ENCODE measurements at regions not wholly inside any gene's neighbourhood (a gene's known extent, or its start where the extent isn't known, plus 50 kb on each side); places are given as distances from the start of the nearest gene placed in this dataset.

DNA sequence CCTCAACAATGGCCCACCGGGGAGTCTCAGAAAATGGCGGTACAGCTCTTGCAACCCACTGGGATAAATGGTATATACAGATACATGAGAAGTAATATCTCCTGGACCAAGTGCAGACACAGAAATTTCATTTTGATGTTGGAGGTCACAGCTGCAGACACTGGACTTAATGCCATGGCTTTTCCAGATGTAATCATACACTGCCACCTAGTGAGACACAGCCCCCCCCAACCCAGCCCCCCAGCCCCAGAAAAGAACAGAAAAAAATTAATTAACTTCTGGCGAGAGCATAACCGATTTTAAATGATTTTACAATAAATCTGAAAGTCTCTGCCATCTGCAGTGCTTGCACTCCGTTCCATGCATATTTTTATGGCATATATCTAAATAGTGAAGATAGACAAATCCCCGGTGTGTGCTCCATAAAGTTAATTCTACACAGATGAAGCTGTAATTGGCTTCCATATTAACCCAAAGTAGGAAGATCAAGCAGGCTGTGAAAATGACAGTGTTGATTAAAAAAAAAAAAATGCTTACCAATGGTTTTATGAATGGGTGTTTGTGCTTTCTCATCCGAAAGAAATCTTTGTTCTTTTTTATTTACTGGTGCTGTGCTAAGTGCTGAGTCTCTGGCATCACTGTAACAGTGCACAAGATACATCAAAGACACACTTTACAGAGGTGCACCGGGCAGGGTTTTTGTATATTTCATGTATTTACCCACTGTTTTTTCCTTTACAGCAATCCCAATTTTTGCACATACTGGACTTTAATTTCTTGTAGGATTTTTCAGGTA lies 804.1 kb downstream of the TFAP2A start:
- TF ChIP-seq POLR2AphosphoS5 (IDR thresholded peaks at IDR 0.05; ENCODE audit: low read depth, low read length), result no peak
- no peak for TF ChIP-seq SIN3A (IDR thresholded peaks at IDR 0.05; ENCODE audit: borderline replicate concordance, insufficient read depth, low read length)

All from PFSK-1 (cell line).